NT2/D1 (cell line): ENCODE measurements at regions not wholly inside any gene's neighbourhood (a gene's known extent, or its start where the extent isn't known, plus 50 kb on each side); places are given as distances from the start of the nearest gene placed in this dataset.

Experiments used
- DNase-seq: peaks from one replicate; pipeline ENCODE4 v3.0.0-alpha.2; 2011; ENCODE audit warnings: low read depth, low spot score
- H3K27me3 ChIP-seq: 2 replicates; pipeline ENCODE4 v1.6.0; 2011; ENCODE audit warnings: mild to moderate bottlenecking; ENCODE audit not compliant: insufficient read length, insufficient read depth
- H3K36me3 ChIP-seq: 2 replicates; pipeline ENCODE4 v1.6.1; 2011; ENCODE audit warnings: mild to moderate bottlenecking, low read length, mixed read lengths; ENCODE audit not compliant: insufficient read depth, insufficient read length
- H3K4me1 ChIP-seq: 2 replicates; pipeline ENCODE4 v1.5.1; 2011; ENCODE audit not compliant: insufficient read depth, insufficient read length
- H3K4me3 ChIP-seq: 2 replicates; pipeline ENCODE4 v1.5.1; 2011; ENCODE audit warnings: low read depth; ENCODE audit not compliant: insufficient read length
- H3K9ac ChIP-seq: 2 replicates; pipeline ENCODE4 v1.6.0; 2011; ENCODE audit warnings: low read depth; ENCODE audit not compliant: insufficient read length
- H3K9me3 ChIP-seq: 2 replicates; pipeline ENCODE4 v1.5.1; 2011; ENCODE audit warnings: mild to moderate bottlenecking, low read length; ENCODE audit not compliant: insufficient read depth
- SUZ12 ChIP-seq: IDR thresholded peaks from 2 replicates; pipeline ENCODE4 v1.6.1; 2011; ENCODE audit not compliant: insufficient read length, insufficient read depth; ENCODE audit errors: extremely low read depth
- YY1 ChIP-seq: IDR thresholded peaks from 2 replicates; pipeline ENCODE4 v1.6.1; 2011; ENCODE audit not compliant: insufficient read length, insufficient read depth
- ZNF274 ChIP-seq: IDR thresholded peaks from 2 replicates; pipeline ENCODE4 v1.6.1; 2011; ENCODE audit warnings: mild to moderate bottlenecking, low read depth, low read length

DNA sequence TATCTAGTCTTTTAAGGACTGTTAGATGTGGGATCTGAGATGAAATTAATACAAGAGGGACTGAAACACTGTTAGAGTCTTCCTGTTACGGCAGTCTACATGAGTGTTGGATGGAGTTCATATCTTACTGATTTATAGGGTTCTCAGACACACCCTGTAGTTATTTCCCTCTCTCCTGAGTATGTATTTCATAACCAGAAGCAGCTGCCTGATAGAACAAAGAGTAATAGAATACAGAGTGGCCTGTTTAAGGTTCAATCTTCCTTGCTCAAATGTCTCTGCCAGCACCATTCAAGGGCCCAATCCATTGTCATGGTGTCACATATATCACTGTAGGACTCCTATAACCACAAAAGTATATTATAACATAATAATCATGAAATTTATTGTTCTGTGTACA, 1229.1 kb upstream of the ACVR2A start:
- no peak for TF ChIP-seq YY1
- TF ChIP-seq SUZ12 = no peak
- TF ChIP-seq ZNF274 = no peak
- H3K4me3 ChIP-seq = no peak overlapping the region
- DNase-seq = no peak
- no peaks in the 10 kb centered on the region for H3K27me3 ChIP-seq
- no peaks in the 10 kb centered on the region for H3K36me3 ChIP-seq
- H3K9me3 ChIP-seq = no peaks in the 10 kb centered on the region; the same call in 1 of the 2 replicates
- no peaks in the 10 kb centered on the region for H3K4me1 ChIP-seq
- no peak overlapping the region for H3K9ac ChIP-seq

DNA sequence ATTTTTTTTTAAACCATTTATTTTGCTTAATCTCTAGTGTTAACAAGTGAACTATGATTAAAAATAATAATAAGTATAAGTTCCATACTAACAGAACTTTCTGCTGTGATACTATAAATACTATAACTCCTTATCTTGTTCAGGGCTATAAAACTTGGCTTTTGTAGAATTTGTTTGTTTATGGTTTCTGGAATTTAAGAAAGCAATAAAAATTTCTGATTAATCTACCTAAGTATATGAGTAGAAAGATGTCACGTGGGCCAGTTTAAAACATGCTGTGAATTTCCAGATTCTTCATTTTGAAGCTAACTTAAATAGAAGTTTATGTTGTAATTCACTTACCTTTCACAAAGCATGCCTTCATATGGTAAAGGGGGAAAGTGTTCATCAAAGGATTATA, 1236.3 kb upstream of the ACVR2A start:
- no peaks in the 10 kb centered on the region for H3K4me1 ChIP-seq
- no peak overlapping the region for H3K9ac ChIP-seq
- no peak overlapping the region for H3K4me3 ChIP-seq
- H3K36me3 ChIP-seq = no peaks in the 10 kb centered on the region
- no peak for TF ChIP-seq SUZ12
- no peak for TF ChIP-seq ZNF274
- TF ChIP-seq YY1 = no peak
- no peak for DNase-seq
- H3K27me3 ChIP-seq = no peaks in the 10 kb centered on the region
- H3K9me3 ChIP-seq = no peaks in the 10 kb centered on the region

DNA sequence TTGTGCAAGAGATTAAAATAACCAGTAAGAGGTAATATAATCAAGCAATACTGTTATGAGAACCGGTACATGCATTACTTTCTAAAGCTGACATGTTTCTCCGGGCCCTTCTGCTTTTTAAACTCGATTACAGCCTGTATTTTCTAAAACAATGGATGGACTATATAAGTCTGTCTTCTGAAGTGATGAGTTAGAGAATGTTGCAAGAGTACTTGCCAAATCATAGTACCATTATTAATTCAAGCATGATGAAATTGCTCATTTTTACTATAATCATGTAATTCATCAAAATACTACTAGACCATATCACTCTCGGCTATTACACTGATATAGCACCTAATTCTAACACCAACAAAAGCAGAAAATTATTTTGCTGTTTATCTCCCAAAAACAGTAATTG, 1240.3 kb upstream of the ACVR2A start:
- TF ChIP-seq SUZ12 (no peak), YY1 (no peak), ZNF274 (no peak)
- H3K9me3 ChIP-seq = no peaks in the 10 kb centered on the region
- no peaks in the 10 kb centered on the region for H3K4me1 ChIP-seq

DNA sequence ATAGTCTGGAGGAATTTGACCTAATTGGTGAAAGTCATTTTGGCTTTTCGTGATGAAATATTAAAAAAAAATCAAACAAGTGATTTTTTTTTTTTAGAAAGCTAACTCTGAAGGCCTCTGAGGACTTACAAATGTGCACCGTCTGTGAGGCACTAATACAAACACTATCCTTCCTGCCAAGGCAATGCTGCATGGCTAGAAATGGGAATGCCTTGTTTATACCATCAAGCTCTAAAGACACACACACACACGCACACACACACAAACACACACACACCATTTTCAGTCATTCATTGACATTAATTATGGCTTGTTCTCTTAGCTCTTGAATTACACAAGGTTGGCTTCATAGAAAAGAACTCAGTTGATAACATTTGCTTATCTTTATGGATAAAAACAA, 1242.0 kb upstream of the ACVR2A start:
- Histone ChIP-seq H3K27me3 (no peaks in the 10 kb centered on the region), H3K9ac (no peak overlapping the region), H3K4me1 (no peaks in the 10 kb centered on the region), H3K4me3 (no peak overlapping the region), H3K36me3 (no peaks in the 10 kb centered on the region), H3K9me3 (no peaks in the 10 kb centered on the region)
- no peak for DNase-seq
- no peak for TF ChIP-seq YY1
- TF ChIP-seq SUZ12 = no peak
- no peak for TF ChIP-seq ZNF274

More for the DNA sequence above, 1240.3 kb upstream of the ACVR2A start:
- Histone ChIP-seq H3K27me3 (no peaks in the 10 kb centered on the region), H3K4me3 (no peak overlapping the region), H3K9ac (no peak overlapping the region), H3K36me3 (no peaks in the 10 kb centered on the region)
- no peak for DNase-seq

DNA sequence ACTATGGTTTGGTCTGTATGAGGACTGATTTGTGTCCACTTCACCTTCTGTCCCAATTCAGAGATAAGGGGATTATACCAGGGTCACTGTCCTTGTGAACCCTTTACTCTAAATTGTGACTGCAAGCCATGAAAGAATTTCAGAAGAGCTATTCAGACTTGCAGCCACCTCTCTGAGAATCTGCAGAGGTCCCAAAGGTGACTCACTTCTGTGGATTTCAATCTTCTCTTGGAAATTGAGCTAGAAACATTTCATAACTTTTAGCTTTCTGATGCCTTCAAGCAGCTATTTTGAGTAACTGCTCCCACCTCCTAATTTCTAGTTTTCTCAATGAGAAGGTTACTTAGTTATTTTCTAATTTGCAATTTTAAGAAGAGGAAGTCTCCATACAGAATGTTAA, 1242.4 kb upstream of the ACVR2A start:
- Histone ChIP-seq H3K4me1 (no peaks in the 10 kb centered on the region), H3K4me3 (no peak overlapping the region), H3K27me3 (no peaks in the 10 kb centered on the region), H3K9ac (no peak overlapping the region), H3K9me3 (no peaks in the 10 kb centered on the region), H3K36me3 (no peaks in the 10 kb centered on the region)
- no peak for TF ChIP-seq SUZ12
- no peak for TF ChIP-seq ZNF274
- TF ChIP-seq YY1 = no peak
- DNase-seq = no peak

DNA sequence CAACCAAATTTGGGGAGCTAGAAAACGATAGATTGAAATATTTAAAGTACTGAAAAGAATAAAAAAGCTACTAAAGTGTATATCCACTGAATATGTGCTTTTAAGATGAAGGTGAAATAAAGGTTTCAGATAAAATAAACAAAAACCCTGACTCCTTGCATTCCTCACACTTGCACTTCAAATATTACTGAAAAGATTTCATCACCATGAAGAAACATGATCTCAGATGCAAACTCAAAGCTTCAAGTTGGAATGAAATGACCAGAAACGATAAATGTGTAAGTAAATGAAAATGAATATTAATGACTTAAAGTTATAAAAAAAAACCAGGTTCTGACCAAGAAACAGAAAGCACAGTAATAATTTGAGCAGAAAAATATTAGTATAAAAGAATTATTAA, 1246.0 kb upstream of the ACVR2A start:
- H3K4me3 ChIP-seq = no peak overlapping the region
- no peak for DNase-seq
- no peaks in the 10 kb centered on the region for H3K9me3 ChIP-seq
- no peak for TF ChIP-seq ZNF274
- TF ChIP-seq SUZ12 = no peak
- no peak for TF ChIP-seq YY1
- H3K36me3 ChIP-seq = no peaks in the 10 kb centered on the region
- H3K9ac ChIP-seq = no peak overlapping the region
- no peaks in the 10 kb centered on the region for H3K4me1 ChIP-seq
- no peaks in the 10 kb centered on the region for H3K27me3 ChIP-seq

DNA sequence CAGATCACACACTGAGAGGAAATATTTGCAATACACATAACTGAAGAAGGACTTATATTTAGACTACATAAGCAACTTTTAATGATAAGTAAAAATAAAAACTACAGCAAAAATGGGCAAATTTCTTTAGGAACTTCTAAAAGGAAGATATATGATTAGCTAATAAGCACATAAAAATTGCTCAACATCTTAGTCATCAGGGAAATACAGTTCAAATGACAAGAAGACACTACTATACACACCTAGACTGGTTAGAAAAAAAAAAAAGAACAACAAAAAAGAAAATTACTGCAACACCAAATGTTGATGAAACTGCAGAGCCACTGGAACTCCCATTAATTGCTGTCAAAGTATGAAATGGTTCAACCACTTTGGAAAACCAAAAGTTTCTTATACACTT, 1247.5 kb upstream of the ACVR2A start:
- H3K36me3 ChIP-seq = no peaks in the 10 kb centered on the region
- H3K9ac ChIP-seq = no peak overlapping the region
- H3K4me3 ChIP-seq = no peak overlapping the region
- no peaks in the 10 kb centered on the region for H3K27me3 ChIP-seq
- DNase-seq = no peak
- H3K4me1 ChIP-seq = no peaks in the 10 kb centered on the region
- TF ChIP-seq SUZ12 (no peak), YY1 (no peak), ZNF274 (no peak)
- no peaks in the 10 kb centered on the region for H3K9me3 ChIP-seq

DNA sequence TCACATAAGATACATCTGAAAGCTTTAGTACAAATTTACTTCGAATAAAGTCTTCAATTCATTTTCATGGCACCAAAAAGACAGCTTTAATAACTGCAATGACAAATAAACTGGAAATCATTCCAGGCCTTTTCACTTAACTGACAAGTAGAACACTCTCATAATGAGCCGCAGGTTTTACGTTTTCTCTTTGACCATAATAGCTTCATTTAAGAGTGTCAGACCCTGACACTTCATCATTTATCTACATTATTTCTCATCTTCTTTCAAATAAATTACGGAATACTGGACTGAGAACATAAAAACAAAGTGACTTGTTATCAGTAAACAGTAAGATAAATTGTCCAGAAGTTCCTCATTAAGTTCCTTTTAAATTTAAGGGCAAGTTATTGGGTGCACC, 1252.9 kb upstream of the ACVR2A start:
- Histone ChIP-seq H3K9ac (no peak overlapping the region), H3K4me3 (no peak overlapping the region), H3K4me1 (no peaks in the 10 kb centered on the region), H3K9me3 (no peaks in the 10 kb centered on the region), H3K27me3 (no peaks in the 10 kb centered on the region), H3K36me3 (no peaks in the 10 kb centered on the region)
- no peak for DNase-seq
- TF ChIP-seq SUZ12 (no peak), YY1 (no peak), ZNF274 (no peak)
